Mucosa of stomach (tissue), 1 donor: ENCODE measurements at regions not wholly inside any gene's neighbourhood (a gene's known extent, or its start where the extent isn't known, plus 50 kb on each side); places are given as distances from the start of the nearest gene placed in this dataset.

Experiments
- H3K27me3 ChIP-seq: one replicate; pipeline ENCODE4 v1.7.0; 2013; ENCODE audit warnings: mild to moderate bottlenecking, low read length; ENCODE audit not compliant: control insufficient read depth, insufficient read depth
- H3K36me3 ChIP-seq: one replicate; pipeline ENCODE4 v1.7.0; 2013; ENCODE audit warnings: low read length; ENCODE audit not compliant: control insufficient read depth, insufficient read depth
- H3K4me1 ChIP-seq: one replicate; pipeline ENCODE4 v1.7.0; 2013; ENCODE audit warnings: mild to moderate bottlenecking, low read length; ENCODE audit not compliant: control insufficient read depth, insufficient read depth
- H3K4me3 ChIP-seq: one replicate; pipeline ENCODE4 v1.7.0; 2013; ENCODE audit warnings: low read length
- H3K9ac ChIP-seq: one replicate; pipeline ENCODE4 v1.7.0; 2013; ENCODE audit warnings: mild to moderate bottlenecking, low read length, moderate library complexity
- H3K9me3 ChIP-seq: one replicate; pipeline ENCODE4 v1.7.0; 2013; ENCODE audit warnings: mild to moderate bottlenecking, low read length, moderate library complexity; ENCODE audit not compliant: control insufficient read depth
- donor health status: Pancreatic carcinoma.

DNA sequence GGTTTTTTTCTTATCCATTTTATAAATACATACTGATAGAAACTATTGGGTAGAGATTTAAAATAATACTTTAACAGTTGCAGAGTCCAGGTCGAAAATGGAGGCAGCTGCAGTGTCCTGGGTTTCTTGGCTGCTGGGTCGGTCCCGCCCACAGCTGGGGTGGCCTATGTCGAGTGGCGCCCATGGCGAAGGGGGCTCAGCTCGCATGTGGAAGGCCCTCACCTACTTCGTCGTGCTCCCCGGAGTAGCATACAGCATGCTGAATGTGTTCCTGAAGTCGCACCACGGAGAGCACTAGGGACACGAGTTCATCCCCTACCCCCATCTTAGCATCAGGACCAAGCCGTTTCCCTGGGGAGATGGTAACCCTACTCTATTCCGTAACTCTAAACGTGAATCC is 1304.9 kb upstream of the ADGRL2 start:
- H3K4me1 ChIP-seq: no peaks in the 10 kb centered on the region
- H3K9ac ChIP-seq: no peak overlapping the region
- H3K4me3 ChIP-seq: no peak overlapping the region
- H3K36me3 ChIP-seq: no peaks in the 10 kb centered on the region
- no peaks in the 10 kb centered on the region for H3K27me3 ChIP-seq
- H3K9me3 ChIP-seq: no peaks in the 10 kb centered on the region

DNA sequence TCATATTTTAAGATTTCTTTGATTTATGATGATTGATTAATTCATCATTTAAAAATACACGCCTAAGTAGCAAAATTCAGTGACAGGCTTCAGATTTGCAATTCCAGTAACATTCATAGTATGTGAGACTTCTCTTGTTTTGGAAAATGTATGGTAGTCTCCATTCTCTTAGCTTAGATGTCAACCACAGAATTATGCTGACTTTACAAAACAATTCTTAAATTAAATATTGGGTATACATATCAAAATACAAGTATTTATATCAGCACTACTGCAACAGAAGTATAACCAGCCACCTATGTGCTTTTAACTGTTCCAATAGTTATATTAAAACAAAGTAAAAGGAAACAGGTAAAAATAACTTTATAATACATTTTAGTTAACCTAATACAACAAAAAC is 1328.6 kb upstream of the ADGRL2 start:
- H3K36me3 ChIP-seq: no peaks in the 10 kb centered on the region
- no peaks in the 10 kb centered on the region for H3K4me1 ChIP-seq
- H3K27me3 ChIP-seq: no peaks in the 10 kb centered on the region
- no peak overlapping the region for H3K9ac ChIP-seq
- H3K4me3 ChIP-seq: no peak overlapping the region
- no peaks in the 10 kb centered on the region for H3K9me3 ChIP-seq

DNA sequence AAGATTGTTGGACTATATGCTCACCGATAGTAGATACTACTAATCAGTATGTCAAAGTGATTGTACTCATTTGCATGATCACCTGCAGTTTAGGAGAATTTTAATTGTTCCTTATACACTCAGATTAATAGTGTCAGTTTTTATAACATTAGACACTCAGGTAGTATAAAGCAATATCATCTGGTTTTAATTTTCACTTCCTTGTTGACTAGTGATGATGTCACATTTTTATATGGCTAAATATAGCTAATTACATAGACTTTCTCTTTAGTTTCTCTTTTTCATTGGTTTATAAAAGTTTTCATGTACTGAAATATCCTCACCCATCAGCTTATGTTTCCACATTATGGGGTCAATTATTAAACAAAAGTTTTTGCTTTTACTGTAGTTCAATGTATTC is 1332.4 kb upstream of the ADGRL2 start:
- Histone ChIP-seq H3K36me3 (no peaks in the 10 kb centered on the region), H3K9ac (no peak overlapping the region), H3K4me3 (no peak overlapping the region), H3K27me3 (no peaks in the 10 kb centered on the region), H3K9me3 (no peaks in the 10 kb centered on the region), H3K4me1 (no peaks in the 10 kb centered on the region)

DNA sequence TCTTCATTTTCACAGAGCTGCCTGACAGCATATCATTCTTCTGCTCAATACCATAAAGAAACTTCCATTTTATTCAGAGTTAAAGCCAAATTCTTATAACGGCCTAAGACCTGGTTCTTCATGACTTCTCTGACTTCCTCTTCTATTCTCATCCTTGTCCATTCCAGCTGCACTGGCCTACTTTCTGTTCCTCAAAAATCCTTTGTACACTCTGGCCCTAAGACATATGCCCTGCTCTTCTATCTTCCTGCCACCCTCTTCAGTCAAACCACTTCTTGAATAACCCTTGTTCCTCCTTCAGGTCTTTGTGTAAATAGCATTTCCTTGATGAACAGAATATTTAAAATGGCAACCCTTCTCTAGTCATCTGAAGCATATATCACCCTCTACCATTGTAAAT is 1338.7 kb upstream of the ADGRL2 start:
- H3K9ac ChIP-seq: no peak overlapping the region
- no peaks in the 10 kb centered on the region for H3K36me3 ChIP-seq
- H3K4me1 ChIP-seq: no peaks in the 10 kb centered on the region
- H3K9me3 ChIP-seq: no peaks in the 10 kb centered on the region
- no peaks in the 10 kb centered on the region for H3K27me3 ChIP-seq
- H3K4me3 ChIP-seq: no peak overlapping the region

DNA sequence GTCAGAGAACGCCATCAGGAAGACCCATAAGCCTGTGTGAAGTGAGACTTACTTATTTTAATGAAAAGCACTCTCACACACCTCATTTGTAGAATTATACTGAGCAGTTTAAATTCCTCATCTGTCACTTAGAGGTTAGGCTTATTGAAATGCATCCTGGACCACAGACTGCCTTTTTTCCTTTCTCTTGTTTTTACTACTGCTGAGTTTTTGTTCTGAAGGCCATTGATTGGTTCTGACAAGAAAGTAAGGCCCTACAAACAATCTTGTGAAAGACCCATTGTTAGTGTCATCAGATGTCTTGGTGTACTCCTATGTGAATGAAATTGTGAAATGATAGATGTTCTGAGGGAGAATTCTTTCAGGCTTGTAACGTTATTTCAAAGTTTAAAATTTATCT is 1343.3 kb upstream of the ADGRL2 start:
- Histone ChIP-seq H3K4me1 (no peaks in the 10 kb centered on the region), H3K27me3 (no peaks in the 10 kb centered on the region)

DNA sequence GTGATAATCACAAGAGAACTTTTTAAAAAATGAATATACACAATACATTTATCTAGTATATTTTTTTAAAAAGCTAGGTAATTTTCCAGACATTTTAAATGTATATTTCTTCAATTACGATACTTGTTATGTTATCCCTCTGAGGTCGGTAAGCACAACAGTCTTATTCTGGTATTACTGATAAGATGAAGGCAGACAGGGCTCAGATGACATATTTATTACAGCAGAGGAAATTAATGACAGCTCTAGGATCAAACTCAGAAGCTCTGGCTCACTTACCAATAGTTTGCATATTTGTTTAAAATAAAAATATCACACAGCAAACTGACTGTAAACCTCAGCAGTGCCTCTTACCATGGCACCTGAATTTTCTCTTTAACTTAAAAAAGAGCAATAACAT is 1347.0 kb upstream of the ADGRL2 start:
- no peaks in the 10 kb centered on the region for H3K4me1 ChIP-seq
- no peaks in the 10 kb centered on the region for H3K36me3 ChIP-seq
- H3K27me3 ChIP-seq: no peaks in the 10 kb centered on the region

More for the DNA sequence above, 1343.3 kb upstream of the ADGRL2 start:
- Histone ChIP-seq H3K9me3 (no peaks in the 10 kb centered on the region), H3K36me3 (no peaks in the 10 kb centered on the region), H3K9ac (no peak overlapping the region), H3K4me3 (no peak overlapping the region)

DNA sequence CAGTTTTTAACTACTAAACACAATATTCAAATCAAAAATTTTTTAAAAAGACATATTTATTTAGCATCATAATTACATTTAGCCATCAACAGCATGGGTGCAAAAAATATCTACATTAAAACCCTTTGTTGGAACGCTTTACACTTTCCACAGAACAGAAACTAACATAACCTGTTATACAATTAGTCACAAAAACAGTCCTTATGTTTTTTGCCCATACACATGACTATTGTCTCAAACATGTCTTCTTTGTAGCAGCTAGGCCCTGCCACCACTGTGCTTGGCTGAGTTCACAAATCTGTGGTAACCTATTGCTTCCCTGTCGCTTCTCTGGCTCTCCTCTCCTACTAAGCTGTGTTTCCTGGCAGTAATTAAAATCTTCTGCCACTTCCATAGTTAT is 1350.0 kb upstream of the ADGRL2 start:
- Histone ChIP-seq H3K9ac (no peak overlapping the region), H3K36me3 (no peaks in the 10 kb centered on the region), H3K4me1 (no peaks in the 10 kb centered on the region), H3K4me3 (no peak overlapping the region), H3K27me3 (no peaks in the 10 kb centered on the region), H3K9me3 (no peaks in the 10 kb centered on the region)

More for the DNA sequence above, 1347.0 kb upstream of the ADGRL2 start:
- Histone ChIP-seq H3K9me3 (no peaks in the 10 kb centered on the region), H3K9ac (no peak overlapping the region), H3K4me3 (no peak overlapping the region)

DNA sequence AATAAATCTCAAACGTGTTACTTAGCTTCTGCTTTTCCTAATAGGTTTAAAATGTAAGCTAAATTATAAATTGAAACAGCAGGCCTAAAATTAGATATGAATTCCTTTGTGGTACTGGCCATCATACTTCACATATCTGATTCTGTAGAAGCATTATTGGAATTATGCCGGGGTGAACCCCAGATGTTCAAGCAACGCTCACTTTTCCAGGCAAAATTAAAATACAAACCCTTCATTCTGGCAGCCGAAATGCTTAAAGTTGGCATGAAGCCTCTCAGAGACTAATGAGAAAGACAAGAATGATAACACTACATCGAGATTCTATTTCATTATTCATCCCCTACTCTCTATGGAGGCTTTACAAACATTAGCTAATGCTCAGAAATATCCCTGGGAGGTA is 1352.7 kb upstream of the ADGRL2 start:
- Histone ChIP-seq H3K36me3 (no peaks in the 10 kb centered on the region), H3K4me3 (no peak overlapping the region), H3K27me3 (no peaks in the 10 kb centered on the region), H3K4me1 (no peaks in the 10 kb centered on the region), H3K9me3 (no peaks in the 10 kb centered on the region), H3K9ac (no peak overlapping the region)

DNA sequence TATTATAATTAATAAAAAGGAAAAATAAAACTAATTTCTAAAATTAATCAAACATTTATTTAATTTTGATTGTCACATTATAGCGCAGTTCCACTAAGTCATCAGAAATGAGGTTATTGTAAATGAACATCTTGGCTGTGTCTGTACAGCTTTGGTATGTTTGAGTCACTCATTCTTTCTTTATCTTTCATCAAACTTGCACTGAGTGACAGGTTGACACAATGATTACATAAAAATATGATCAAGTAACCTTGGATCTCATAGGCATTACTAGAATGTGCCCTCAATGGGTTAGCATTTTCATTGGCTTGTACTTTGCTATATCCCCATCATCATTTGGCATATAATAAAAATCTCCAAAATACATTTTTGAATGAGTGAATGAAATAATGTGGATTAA is 1353.2 kb upstream of the ADGRL2 start:
- H3K9me3 ChIP-seq: no peaks in the 10 kb centered on the region
- H3K4me3 ChIP-seq: no peak overlapping the region
- no peaks in the 10 kb centered on the region for H3K36me3 ChIP-seq
- no peak overlapping the region for H3K9ac ChIP-seq
- no peaks in the 10 kb centered on the region for H3K4me1 ChIP-seq
- H3K27me3 ChIP-seq: no peaks in the 10 kb centered on the region

DNA sequence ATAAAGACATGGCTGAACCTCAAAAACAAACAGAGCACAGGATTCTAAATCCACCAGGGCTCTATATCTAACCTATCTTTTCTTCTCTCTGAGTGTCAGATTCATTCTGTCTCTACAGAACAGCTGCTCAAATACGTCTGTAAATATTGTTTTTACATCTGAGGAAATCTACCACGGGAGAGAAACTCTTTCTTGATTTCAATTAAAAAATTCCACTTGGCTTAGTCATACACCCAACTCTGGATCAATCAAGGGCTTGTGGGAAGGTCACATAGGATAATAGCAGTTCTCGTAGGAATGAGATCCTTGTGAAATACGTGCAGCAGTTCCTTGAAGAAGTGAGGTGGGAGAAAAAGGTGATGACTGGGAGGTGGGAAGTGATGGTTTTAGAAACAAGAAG is 1355.7 kb upstream of the ADGRL2 start:
- H3K4me3 ChIP-seq: no peak overlapping the region
- no peaks in the 10 kb centered on the region for H3K36me3 ChIP-seq
- no peaks in the 10 kb centered on the region for H3K9me3 ChIP-seq
- H3K27me3 ChIP-seq: no peaks in the 10 kb centered on the region
- no peaks in the 10 kb centered on the region for H3K4me1 ChIP-seq
- H3K9ac ChIP-seq: no peak overlapping the region

DNA sequence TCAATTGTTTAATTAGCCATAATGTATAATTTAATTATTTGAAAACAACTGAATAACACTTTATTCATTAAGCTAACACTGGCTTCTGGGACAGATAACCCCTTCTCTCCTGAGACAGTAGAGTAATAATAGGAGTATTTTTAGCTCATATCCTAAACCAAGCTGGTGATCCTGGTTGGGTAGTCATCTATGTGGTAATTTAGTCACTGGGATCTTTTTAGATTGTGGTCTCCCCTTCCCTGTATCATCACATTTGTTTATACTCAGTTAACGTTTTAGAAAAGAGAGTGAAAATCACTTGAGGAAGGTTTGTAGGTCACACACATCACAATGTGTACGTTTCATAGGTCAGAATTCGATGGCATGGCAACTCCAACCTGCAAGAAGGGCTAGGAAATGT is 1356.6 kb upstream of the ADGRL2 start:
- no peaks in the 10 kb centered on the region for H3K36me3 ChIP-seq
- no peaks in the 10 kb centered on the region for H3K9me3 ChIP-seq
- no peak overlapping the region for H3K4me3 ChIP-seq
- H3K4me1 ChIP-seq: no peaks in the 10 kb centered on the region
- no peak overlapping the region for H3K9ac ChIP-seq
- no peaks in the 10 kb centered on the region for H3K27me3 ChIP-seq

DNA sequence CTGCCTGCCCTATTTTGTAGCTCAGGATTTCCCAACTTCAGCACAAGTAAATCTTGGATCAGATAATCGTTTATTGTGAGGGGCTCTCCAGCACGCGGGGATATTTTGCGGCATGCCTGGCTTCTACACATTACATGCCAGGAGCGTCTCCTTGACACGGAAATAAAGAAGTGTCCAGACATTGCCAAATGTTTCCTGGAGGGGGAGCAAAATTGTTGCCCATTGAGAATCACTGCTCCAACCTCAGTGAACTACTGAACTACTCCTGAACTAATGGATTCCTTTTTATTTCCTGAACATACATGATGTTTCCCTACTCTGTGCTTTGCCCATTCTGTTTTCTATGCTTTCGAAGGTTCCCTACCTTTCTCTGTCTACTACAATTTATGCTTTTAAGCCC is 1359.1 kb upstream of the ADGRL2 start:
- Histone ChIP-seq H3K27me3 (no peaks in the 10 kb centered on the region), H3K4me1 (no peaks in the 10 kb centered on the region), H3K36me3 (no peaks in the 10 kb centered on the region), H3K9ac (no peak overlapping the region), H3K9me3 (no peaks in the 10 kb centered on the region), H3K4me3 (no peak overlapping the region)

DNA sequence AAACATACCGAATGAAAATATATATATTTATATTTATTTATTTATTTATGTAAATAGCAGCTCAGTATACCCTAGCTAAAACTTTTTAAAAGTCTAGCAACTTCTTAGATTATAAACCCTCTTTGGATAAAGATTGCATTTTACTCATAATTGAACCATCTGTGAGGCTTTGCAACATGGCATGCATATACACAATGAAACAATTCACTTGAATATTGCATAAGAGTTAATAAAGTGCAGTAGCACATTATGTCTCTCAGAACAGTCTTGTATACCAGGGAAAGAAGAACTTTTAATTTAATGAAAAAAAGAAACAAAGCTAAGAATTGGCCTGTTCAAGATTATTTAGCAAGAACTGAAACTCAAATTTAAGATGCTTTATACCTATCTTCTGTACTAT is 1363.9 kb upstream of the ADGRL2 start:
- Histone ChIP-seq H3K4me1 (no peaks in the 10 kb centered on the region), H3K9ac (no peak overlapping the region), H3K9me3 (no peaks in the 10 kb centered on the region), H3K27me3 (no peaks in the 10 kb centered on the region), H3K36me3 (no peaks in the 10 kb centered on the region), H3K4me3 (no peak overlapping the region)
